ENCODE measurements at regions not wholly inside any gene's neighbourhood (a gene's known extent, or its start where the extent isn't known, plus 50 kb on each side); places are given as distances from the start of the nearest gene placed in this dataset.

GRCh38 chr20:11248687-11249638, 575.2 kb upstream of the JAG1 start:
- TF ChIP-seq GATA2 (IDR thresholded peaks at IDR 0.05; ENCODE audit: low read depth, low read length) (no peak), GATA3 (IDR thresholded peaks at IDR 0.05; ENCODE audit: low read depth, low read length) (no peak)

Measured in SH-SY5Y (cell line).